Coronary artery (tissue), 2 donors: ENCODE measurements at regions not wholly inside any gene's neighbourhood (a gene's known extent, or its start where the extent isn't known, plus 50 kb on each side); places are given as distances from the start of the nearest gene placed in this dataset.

ENCODE experiments used
- DNase-seq: peaks from one replicate; pipeline ENCODE4 v3.0.0-alpha.2; 2017; ENCODE audit warnings: low spot score
- H3K27ac ChIP-seq, 2 donors: fragments of 200-600 bp; sonication (generic); one replicate each; pipeline ENCODE4 v1.5.1; 2016 to 2019
- H3K4me3 ChIP-seq: fragments of 200-600 bp; sonication (generic); 2 replicates; pipeline ENCODE4 v1.5.1; 2016; ENCODE audit warnings: mild to moderate bottlenecking, moderate library complexity
- TF ChIP-seq, protein P1 (sequence below): fragments of 200-600 bp; sonication (generic); IDR thresholded peaks from one replicate; pipeline ENCODE4 v1.5.1; 2019; ENCODE audit warnings: antibody characterized with exemption

DNA sequence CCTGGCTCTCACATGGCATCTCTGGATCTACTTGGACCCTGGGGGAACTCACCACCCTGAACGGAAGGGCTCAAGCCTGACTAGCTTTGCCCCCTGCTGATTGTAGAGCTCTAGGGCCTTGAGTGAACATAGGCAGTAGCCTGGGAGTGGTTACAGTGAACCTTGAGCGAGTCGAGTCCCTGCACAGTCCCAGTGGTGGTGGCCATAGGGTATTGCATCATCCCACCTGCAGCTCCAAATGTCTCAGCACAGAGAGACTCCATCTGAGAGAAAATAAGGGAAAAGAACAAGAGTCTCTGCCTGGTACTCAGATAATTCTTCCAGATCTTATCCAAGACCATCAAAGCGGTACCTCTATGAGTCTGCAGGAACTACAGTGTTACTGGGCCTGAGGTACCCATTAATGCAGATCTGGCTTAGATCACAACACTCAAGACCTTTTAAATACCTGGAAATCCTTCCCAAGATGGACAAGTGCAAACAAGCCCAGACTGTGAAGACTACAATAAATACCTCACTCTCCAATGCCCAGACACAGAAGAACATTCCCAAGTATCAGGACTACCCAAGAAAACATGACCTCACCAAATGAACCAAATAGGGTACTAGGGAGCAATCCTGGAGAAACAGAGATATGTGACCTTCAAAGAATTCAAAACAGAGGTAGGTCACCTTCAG lies 167.5 kb upstream of the TET2 start:
- H3K27ac ChIP-seq = no peak overlapping the region
- H3K4me3 ChIP-seq = no peak overlapping the region
- DNase-seq = no peak
- TF ChIP-seq, protein P1, sequence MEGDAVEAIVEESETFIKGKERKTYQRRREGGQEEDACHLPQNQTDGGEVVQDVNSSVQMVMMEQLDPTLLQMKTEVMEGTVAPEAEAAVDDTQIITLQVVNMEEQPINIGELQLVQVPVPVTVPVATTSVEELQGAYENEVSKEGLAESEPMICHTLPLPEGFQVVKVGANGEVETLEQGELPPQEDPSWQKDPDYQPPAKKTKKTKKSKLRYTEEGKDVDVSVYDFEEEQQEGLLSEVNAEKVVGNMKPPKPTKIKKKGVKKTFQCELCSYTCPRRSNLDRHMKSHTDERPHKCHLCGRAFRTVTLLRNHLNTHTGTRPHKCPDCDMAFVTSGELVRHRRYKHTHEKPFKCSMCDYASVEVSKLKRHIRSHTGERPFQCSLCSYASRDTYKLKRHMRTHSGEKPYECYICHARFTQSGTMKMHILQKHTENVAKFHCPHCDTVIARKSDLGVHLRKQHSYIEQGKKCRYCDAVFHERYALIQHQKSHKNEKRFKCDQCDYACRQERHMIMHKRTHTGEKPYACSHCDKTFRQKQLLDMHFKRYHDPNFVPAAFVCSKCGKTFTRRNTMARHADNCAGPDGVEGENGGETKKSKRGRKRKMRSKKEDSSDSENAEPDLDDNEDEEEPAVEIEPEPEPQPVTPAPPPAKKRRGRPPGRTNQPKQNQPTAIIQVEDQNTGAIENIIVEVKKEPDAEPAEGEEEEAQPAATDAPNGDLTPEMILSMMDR = no peak

DNA sequence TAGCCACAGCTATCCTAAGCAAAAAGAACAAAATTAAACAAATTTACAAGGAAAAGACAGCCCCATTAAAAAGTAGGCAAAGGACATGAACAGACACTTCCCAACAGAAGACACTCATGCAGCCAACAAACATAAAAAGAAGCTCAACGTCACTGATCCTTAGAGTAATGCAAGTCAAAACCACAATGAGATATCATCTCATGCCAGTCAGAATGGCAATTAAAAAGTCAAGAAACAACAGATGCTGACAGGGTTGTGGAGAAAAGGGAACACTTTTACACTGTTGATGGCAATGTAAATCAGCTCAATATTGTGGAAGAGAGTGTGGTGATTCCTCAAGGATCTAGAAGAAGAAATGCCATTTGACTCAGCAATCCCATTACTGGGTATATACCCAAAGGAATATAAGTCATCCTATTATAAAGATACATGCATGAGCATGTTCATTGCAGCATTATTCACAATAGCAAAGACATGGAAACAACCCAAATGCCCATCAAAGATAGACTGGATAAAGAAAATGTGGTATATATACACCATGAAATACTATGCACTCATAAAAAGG lies 163.0 kb upstream of the TET2 start:
- TF ChIP-seq, protein P1 = no peak
- Histone ChIP-seq H3K4me3 (no peak overlapping the region), H3K27ac (no peak overlapping the region)
- DNase-seq = no peak

DNA sequence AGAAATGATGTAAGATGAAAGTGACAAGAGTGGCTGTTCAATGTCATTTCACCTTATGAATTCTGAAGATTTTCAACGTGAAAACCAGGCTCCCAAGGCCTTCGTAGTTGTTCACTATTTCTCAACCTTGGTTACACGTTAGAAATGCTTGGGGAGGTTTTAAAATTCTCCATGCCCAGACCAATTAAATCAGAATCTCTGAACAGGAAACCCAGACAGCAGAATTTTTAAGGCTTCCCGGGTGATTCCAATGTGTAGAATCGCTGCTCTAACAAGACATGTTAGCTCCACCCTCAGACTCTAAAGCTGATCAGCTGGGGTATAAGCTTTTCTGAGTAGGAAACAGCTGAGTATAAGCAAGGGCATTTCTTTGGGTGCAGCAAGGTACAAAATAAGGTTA lies 160.4 kb upstream of the TET2 start:
- H3K4me3 ChIP-seq = no peak overlapping the region
- H3K27ac ChIP-seq = no peak overlapping the region
- TF ChIP-seq, protein P1 = no peak
- no peak for DNase-seq

DNA sequence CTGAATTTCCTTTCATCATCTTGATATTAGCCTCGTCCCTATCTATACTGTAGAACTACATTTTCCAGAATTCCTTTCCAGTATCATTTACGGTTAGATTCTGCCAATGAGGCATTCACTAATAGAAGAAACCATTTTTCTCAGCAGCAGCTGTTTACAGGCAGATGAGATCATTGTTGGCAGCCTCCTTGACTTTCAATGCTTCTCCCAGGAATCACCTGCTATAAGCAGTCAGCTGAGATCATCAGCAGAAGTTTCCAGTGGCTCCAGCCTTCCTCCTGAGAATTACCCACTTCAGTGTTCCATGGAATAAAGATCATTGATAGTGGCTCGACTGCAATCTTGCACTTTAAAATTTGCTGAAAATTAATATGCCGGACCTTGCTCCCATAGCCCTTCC lies 157.3 kb upstream of the TET2 start:
- TF ChIP-seq, protein P1 = no peak
- Histone ChIP-seq H3K27ac (no peak overlapping the region), H3K4me3 (no peak overlapping the region)
- DNase-seq = no peak

DNA sequence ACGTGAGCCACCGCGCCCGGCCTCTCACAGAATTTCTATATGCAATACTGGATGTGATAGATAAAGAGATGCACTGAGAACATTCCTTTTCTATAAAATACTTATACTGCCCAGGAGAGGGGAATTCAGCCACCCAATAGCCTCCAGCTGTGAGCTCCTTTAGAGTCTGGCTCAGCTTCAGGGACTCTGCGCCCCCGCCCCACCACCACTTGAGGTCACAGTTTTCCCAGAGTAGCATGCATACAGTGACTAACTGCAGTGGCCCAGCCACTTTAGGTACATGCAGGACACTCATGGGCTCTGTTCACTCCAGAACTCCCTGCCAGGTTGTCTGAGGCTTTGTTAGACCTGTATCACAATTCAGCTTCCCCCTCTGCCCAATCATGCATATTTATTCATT lies 144.4 kb upstream of the TET2 start:
- no peak for DNase-seq
- Histone ChIP-seq H3K27ac (no peak overlapping the region), H3K4me3 (no peak overlapping the region)
- TF ChIP-seq, protein P1 = no peak

DNA sequence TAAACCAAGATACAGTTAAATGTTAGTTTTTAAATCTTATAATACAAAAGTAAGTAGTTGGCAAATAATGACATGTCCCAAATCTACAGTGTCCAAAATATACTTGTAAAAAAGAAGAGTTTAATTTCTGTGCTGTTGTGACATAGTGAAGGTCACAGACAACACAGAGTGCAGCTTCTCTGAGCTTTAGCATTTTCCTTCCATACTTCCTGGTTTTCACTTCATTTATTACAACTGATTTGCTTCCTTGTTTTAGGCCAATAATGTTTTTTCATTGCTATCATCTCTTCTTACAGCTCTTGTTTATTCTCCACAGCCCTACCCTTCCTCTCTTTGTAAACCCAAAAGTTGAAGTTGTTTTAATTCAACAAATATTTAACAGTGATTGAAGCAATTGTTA lies 132.4 kb upstream of the TET2 start:
- Histone ChIP-seq H3K4me3 (no peak overlapping the region), H3K27ac (no peak overlapping the region)
- TF ChIP-seq, protein P1 = no peak
- no peak for DNase-seq

DNA sequence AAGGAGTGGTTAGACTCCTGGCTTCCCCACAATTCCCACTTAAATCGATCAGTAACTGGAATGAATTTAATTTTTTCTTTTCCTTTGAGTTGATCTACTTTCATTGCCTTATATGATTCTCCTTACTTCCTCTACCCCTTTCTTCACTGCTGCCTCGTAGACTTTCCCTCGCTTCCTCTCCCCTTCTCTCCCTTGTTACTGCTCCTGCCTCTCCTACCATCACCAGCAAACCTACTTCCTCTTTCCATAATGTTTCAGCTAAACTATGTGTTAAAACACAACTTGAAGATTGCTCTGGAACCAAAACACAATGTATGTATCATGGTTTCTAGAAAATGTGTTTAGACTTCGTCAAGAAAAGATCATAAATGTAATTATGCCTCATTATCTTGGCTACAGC lies 132.0 kb upstream of the TET2 start:
- Histone ChIP-seq H3K27ac (no peak overlapping the region), H3K4me3 (no peak overlapping the region)
- DNase-seq = no peak
- TF ChIP-seq, protein P1 = no peak
